Endothelial cell of umbilical vein (primary cell): ENCODE measurements at regions not wholly inside any gene's neighbourhood (a gene's known extent, or its start where the extent isn't known, plus 50 kb on each side); places are given as distances from the start of the nearest gene placed in this dataset.

Experiments used
- CTCF ChIP-seq, 2 donors: IDR thresholded peaks; 1 replicate in 1 of 2; 2 replicates in 1 of 2; pipeline ENCODE4 v1.5.1; 2011; ENCODE audit warnings: low read length in 2 of 2, mild to moderate bottlenecking in 2 of 2, moderate library complexity in 2 of 2, control low read depth in 1 of 2, inconsistent platforms in 1 of 2, low read depth in 1 of 2; ENCODE audit not compliant: insufficient read depth in 1 of 2; ENCODE audit errors: extremely low read depth in 1 of 2
- JUN ChIP-seq: IDR thresholded peaks from 2 replicates; pipeline ENCODE4 v1.6.1; 2011; ENCODE audit warnings: borderline replicate concordance, low read depth; ENCODE audit not compliant: insufficient read length, insufficient read depth
- TF ChIP-seq, protein P1 (sequence below): IDR thresholded peaks from 2 replicates; pipeline ENCODE4 v1.6.1; 2011; ENCODE audit not compliant: insufficient read depth, insufficient read length

GRCh38 chr11:104798789-104799188 is 99.5 kb downstream of the CASP12 start:
- TF ChIP-seq, protein P1, sequence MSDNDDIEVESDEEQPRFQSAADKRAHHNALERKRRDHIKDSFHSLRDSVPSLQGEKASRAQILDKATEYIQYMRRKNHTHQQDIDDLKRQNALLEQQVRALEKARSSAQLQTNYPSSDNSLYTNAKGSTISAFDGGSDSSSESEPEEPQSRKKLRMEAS, result no peak
- TF ChIP-seq CTCF (IDR thresholded peaks at IDR 0.05; ENCODE audit: extremely low read depth in 1 of 2, insufficient read depth in 1 of 2, low read depth in 1 of 2, low read length in 2 of 2) (no peak), JUN (no peak)
